Neural progenitor cell (in vitro differentiated cells): ENCODE measurements at regions not wholly inside any gene's neighbourhood (a gene's known extent, or its start where the extent isn't known, plus 50 kb on each side); places are given as distances from the start of the nearest gene placed in this dataset.

ENCODE experiments used
- DNase-seq: peaks from one replicate; pipeline ENCODE4 v3.0.0-alpha.2; 2016; ENCODE audit warnings: low spot score
- H2AFZ ChIP-seq: fragments of 200-600 bp; sonication (generic); replicated peaks from 2 replicates; pipeline ENCODE4 v1.6.1; 2016; ENCODE audit warnings: antibody characterized with exemption
- H3F3A ChIP-seq: fragments of 200-600 bp; sonication (generic); 2 replicates; pipeline ENCODE4 v1.6.1; 2016; ENCODE audit warnings: antibody characterized with exemption, low read depth
- H3K27ac ChIP-seq: fragments of 200-600 bp; sonication (generic); 2 replicates; pipeline ENCODE4 v1.5.1; 2016; ENCODE audit warnings: mild to moderate bottlenecking
- H3K27me3 ChIP-seq: fragments of 200-600 bp; sonication (generic); 2 replicates; pipeline ENCODE4 v1.6.1; 2016; ENCODE audit warnings: mild to moderate bottlenecking, moderate library complexity
- H3K36me3 ChIP-seq: fragments of 200-600 bp; sonication (generic); 2 replicates; pipeline ENCODE4 v1.5.1; 2016
- H3K4me1 ChIP-seq: fragments of 200-600 bp; sonication (generic); 2 replicates; pipeline ENCODE4 v1.6.1; 2016; ENCODE audit warnings: mixed run types
- H3K4me2 ChIP-seq: fragments of 200-600 bp; sonication (generic); 2 replicates; pipeline ENCODE4 v1.6.1; 2016
- H3K4me3 ChIP-seq: fragments of 200-600 bp; sonication (generic); 2 replicates; pipeline ENCODE4 v1.5.1; 2016
- H3K79me2 ChIP-seq: fragments of 200-600 bp; sonication (generic); 2 replicates; pipeline ENCODE4 v1.6.1; 2016; ENCODE audit warnings: low read depth
- H3K9ac ChIP-seq: fragments of 200-600 bp; sonication (generic); 2 replicates; pipeline ENCODE4 v1.6.1; 2016
- H3K9me3 ChIP-seq: fragments of 200-600 bp; sonication (generic); 2 replicates; pipeline ENCODE4 v1.5.1; 2016; ENCODE audit warnings: low read depth
- H4K20me1 ChIP-seq: fragments of 200-600 bp; sonication (generic); 2 replicates; pipeline ENCODE4 v1.6.1; 2016; ENCODE audit warnings: low read depth
- H3K27ac Mint-ChIP-seq: 3 replicates; pipeline ENCODE4 v1.8.0; 2021; ENCODE audit warnings: mixed read lengths
- H3K27me3 Mint-ChIP-seq: 2 replicates; pipeline ENCODE4 v1.8.0; 2022; ENCODE audit warnings: low read depth, mild to moderate bottlenecking, inconsistent platforms, moderate library complexity, mixed read lengths; ENCODE audit not compliant: insufficient read depth
- H3K36me3 Mint-ChIP-seq: 3 replicates; pipeline ENCODE4 v1.8.0; 2021; ENCODE audit warnings: mixed read lengths
- H3K4me1 Mint-ChIP-seq: 3 replicates; pipeline ENCODE4 v1.8.0; 2021; ENCODE audit warnings: mixed read lengths
- H3K4me3 Mint-ChIP-seq: 3 replicates; pipeline ENCODE4 v1.8.0; 2021; ENCODE audit warnings: mild to moderate bottlenecking, moderate library complexity, mixed read lengths
- H3K9me3 Mint-ChIP-seq: 3 replicates; pipeline ENCODE4 v1.8.0; 2020; ENCODE audit warnings: mixed read lengths
- CTCF ChIP-seq: fragments of 200-600 bp; sonication (generic); IDR thresholded peaks from 2 replicates; pipeline ENCODE4 v1.5.1; 2017; ENCODE audit warnings: antibody characterized with exemption, mild to moderate bottlenecking
- EZH2 ChIP-seq: fragments of 200-600 bp; sonication (generic); IDR thresholded peaks from 2 replicates; pipeline ENCODE4 v1.6.1; 2017; ENCODE audit warnings: antibody characterized with exemption, mild to moderate bottlenecking, moderate library complexity
- EZH2phosphoT487 ChIP-seq: fragments of 200-600 bp; sonication (generic); IDR thresholded peaks from 2 replicates; pipeline ENCODE4 v1.6.1; 2017; ENCODE audit warnings: antibody characterized with exemption

GRCh38 chr4:105059337-105059736 lies 87.3 kb upstream of the TET2 start:
- H3K36me3 ChIP-seq = no peaks in the 10 kb centered on the region
- DNase-seq = no peak
- H3F3A ChIP-seq = no peaks in the 10 kb centered on the region
- H3K27ac Mint-ChIP-seq = no peak overlapping the region
- H4K20me1 ChIP-seq = no peaks in the 10 kb centered on the region
- H3K9ac ChIP-seq = no peak overlapping the region
- H2AFZ ChIP-seq = no peak overlapping the region
- peaks cover 3% of the 10 kb centered on the region for H3K4me1 Mint-ChIP-seq
- no peak overlapping the region for H3K27ac ChIP-seq
- TF ChIP-seq CTCF = no peak
- TF ChIP-seq EZH2 = no peak
- no peak for TF ChIP-seq EZH2phosphoT487
- no peaks in the 10 kb centered on the region for H3K27me3 Mint-ChIP-seq
- peaks cover 9% of the 10 kb centered on the region for H3K4me1 ChIP-seq
- no peak overlapping the region for H3K4me2 ChIP-seq
- no peaks in the 10 kb centered on the region for H3K27me3 ChIP-seq
- no peaks in the 10 kb centered on the region for H3K36me3 Mint-ChIP-seq
- H3K4me3 Mint-ChIP-seq = no peak overlapping the region
- H3K9me3 ChIP-seq = no peaks in the 10 kb centered on the region
- H3K9me3 Mint-ChIP-seq = no peaks in the 10 kb centered on the region
- H3K79me2 ChIP-seq = no peaks in the 10 kb centered on the region
- no peak overlapping the region for H3K4me3 ChIP-seq

GRCh38 chr4:105060628-105061027 lies 86.0 kb upstream of the TET2 start:
- no peaks in the 10 kb centered on the region for H3F3A ChIP-seq
- H3K36me3 ChIP-seq = no peaks in the 10 kb centered on the region
- no peak overlapping the region for H3K4me3 ChIP-seq
- DNase-seq = no peak
- H3K36me3 Mint-ChIP-seq = no peaks in the 10 kb centered on the region
- no peaks in the 10 kb centered on the region for H3K27me3 ChIP-seq
- H3K4me2 ChIP-seq = no peak overlapping the region
- TF ChIP-seq EZH2 = no peak
- TF ChIP-seq CTCF = no peak
- TF ChIP-seq EZH2phosphoT487 = no peak
- no peak overlapping the region for H3K4me3 Mint-ChIP-seq
- no peaks in the 10 kb centered on the region for H3K9me3 ChIP-seq
- no peaks in the 10 kb centered on the region for H3K9me3 Mint-ChIP-seq
- H3K27ac ChIP-seq = no peak overlapping the region
- no peak overlapping the region for H2AFZ ChIP-seq
- H3K4me1 Mint-ChIP-seq = peaks cover 3% of the 10 kb centered on the region
- no peaks in the 10 kb centered on the region for H3K27me3 Mint-ChIP-seq
- no peaks in the 10 kb centered on the region for H3K79me2 ChIP-seq
- no peak overlapping the region for H3K9ac ChIP-seq
- H3K4me1 ChIP-seq = peaks cover 9% of the 10 kb centered on the region
- no peaks in the 10 kb centered on the region for H4K20me1 ChIP-seq
- no peak overlapping the region for H3K27ac Mint-ChIP-seq

GRCh38 chr4:105061136-105061696 lies 85.5 kb upstream of the TET2 start:
- TF ChIP-seq EZH2phosphoT487 (no peak), EZH2 (no peak), CTCF (no peak)
- Histone ChIP-seq H3F3A (no peaks in the 10 kb centered on the region), H2AFZ (no peak overlapping the region), H3K79me2 (no peaks in the 10 kb centered on the region), H3K4me1 (peaks cover 9% of the 10 kb centered on the region), H4K20me1 (no peaks in the 10 kb centered on the region), H3K36me3 (no peaks in the 10 kb centered on the region), H3K9ac (no peak overlapping the region), H3K9me3 (no peaks in the 10 kb centered on the region), H3K4me3 (no peak overlapping the region), H3K4me2 (no peak overlapping the region), H3K27me3 (no peaks in the 10 kb centered on the region), H3K27ac (no peak overlapping the region)
- Mint-ChIP-seq H3K4me1 (peaks cover 3% of the 10 kb centered on the region), H3K36me3 (no peaks in the 10 kb centered on the region), H3K27me3 (no peaks in the 10 kb centered on the region), H3K4me3 (no peak overlapping the region), H3K27ac (no peak overlapping the region), H3K9me3 (no peaks in the 10 kb centered on the region)
- peak; percentile 44 for DNase-seq
